ENCODE measurements at regions not wholly inside any gene's neighbourhood (a gene's known extent, or its start where the extent isn't known, plus 50 kb on each side); places are given as distances from the start of the nearest gene placed in this dataset.

DNA sequence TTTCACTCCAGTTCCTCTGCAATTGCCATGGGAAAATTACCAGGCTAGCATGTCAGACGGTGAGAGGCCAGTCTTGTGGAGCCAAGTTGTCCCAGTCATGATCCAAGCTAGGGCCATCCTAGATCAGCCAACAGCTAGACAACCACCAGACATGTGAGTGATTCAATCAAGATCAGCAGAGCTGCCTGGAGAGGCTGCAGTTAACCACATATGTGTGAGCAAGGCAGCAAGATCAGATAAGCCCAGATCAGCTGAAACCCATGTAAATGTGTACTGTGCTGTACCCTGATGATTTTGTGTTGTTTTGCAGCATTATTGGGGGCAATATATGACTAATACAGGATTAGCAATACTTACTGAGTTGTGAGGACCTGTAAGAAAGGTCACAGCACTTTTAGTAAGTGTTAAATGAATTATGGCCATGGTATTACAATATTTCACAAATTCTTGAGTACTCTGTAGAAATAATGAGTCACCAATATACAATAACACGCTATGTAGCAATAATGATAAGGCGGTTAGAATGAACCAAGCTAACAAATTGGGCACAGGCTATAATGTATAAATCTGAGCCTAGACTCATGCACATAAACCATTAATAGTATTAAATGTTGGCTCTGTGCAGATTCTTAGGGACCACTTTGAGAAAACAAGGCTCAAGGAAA lies 91.4 kb downstream of the SUDS3 start:
- DNase-seq = no peak

DNA sequence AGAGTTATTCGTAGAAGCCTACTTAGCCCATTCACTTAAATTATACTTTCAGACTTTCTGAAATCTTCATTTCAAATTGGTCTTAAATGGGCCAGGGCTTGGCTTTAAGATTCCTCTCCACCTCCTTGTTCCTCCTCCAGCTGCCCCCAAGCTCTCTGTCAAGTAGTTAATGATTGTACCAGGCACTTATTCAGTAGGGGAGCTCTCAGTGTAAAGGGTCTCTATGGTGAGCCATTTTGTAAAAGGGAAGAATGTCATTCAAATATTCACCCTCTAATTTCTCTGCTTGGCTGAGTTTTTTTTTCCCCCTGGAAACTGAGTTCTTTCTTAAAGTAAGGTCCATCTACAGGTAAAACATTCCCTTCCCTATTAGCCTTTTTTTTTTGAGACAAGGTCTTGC lies 96.6 kb downstream of the SUDS3 start:
- DNase-seq = no peak

DNA sequence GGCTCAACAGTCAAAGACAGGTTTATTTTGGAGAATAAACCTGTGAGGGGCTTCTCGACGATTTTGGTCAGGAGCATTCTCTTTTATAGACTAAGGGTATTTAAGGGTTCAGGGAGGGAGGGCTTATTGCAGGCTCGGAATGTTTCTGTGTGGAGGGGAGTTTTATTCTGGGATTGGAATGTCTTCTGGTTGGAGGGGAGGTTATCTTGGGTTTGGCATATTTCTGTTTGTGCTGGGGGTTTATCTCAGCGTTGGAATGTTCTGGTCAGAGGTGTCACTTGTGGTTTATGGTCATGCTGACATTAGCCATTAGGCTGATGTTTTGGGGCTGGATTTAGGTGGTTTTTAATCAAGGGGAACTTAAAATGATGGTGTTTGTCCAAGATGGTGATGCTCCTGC lies 103.9 kb downstream of the SUDS3 start:
- DNase-seq = no peak

DNA sequence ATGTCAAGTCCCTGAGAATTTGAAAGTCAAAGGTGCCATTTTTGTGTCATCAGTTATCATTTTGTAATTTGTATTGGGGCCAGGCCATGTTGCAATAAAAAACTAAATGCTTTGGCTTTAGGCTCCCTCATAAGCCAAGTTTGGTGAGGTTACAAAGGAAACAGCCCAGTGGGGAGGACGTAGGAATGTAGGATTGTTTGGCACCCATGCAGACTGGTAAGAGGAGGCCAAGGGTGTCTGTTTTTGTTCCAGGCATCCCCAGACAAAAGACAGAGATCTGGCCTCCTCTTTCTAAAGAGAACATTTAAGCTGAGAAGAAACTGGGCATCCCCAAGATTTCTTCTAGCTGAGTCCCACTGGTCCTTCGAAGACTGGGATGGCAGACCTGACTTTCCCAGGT lies 111.7 kb downstream of the SUDS3 start:
- DNase-seq = no peak

- no peak for DNase-seq
These were observed 117.6 kb downstream of the SUDS3 start for GRCh38 chr12:118493962-118494361.

DNA sequence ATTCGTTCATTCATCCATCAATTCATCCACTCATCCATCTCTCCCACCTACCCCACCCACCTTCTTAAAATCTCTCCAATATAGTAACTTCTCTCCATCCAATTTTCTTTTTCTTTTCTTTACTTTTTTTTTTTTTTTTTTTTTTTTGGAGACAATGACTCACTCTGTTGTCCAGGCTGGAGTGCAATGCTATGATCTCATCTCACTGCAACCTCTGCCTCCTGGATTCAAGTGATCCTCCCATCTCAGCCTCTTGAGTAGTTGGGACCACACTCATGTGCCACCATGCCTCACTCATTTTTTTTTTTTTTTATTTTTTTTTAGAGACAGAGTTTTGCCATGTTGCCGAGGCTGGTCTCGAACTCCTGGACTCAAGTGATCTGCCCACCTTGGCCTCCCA lies 118.4 kb downstream of the SUDS3 start:
- DNase-seq = no peak

- DNase-seq = no peak
These were observed 118.9 kb downstream of the SUDS3 start for GRCh38 chr12:118495296-118495695.

DNA sequence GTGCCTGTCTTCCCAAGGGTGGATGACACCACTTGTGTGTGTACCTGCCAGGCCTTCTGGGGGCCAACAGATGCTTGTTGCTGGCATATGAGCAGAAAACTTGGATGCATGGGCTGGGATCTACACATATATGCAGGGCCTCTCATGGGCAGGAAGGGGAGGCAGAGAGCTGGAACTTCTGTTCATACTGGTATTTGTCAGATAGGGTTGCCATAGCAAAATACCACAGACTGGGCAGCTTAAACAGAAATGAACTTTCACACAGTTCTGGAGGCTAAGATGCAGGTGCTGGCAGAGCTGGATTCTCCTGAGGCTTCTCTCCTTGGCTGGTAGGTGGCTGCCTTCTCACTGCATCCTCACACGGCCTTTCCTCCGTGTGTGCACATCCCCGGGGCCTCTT lies 121.8 kb downstream of the SUDS3 start:
- no peak for DNase-seq

DNA sequence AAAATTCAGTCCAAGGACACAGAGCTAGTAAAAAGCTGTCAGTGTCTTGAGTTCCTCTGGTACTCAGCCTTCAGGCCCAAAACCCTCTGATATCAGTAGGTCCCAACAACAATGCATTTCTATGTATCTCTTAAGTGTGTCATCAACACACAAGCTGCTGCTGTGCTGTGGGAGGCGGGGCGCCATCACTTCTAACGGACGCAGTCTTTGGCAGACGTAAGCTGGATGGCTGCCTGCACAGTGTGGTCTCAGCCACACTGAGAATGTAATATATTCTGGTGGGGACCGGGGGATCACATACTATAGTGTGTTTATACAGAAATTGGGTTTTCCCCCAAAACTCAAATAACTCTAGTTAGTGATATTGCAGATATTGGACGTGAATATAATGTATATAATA lies 123.9 kb downstream of the SUDS3 start:
- DNase-seq = no peak

DNA sequence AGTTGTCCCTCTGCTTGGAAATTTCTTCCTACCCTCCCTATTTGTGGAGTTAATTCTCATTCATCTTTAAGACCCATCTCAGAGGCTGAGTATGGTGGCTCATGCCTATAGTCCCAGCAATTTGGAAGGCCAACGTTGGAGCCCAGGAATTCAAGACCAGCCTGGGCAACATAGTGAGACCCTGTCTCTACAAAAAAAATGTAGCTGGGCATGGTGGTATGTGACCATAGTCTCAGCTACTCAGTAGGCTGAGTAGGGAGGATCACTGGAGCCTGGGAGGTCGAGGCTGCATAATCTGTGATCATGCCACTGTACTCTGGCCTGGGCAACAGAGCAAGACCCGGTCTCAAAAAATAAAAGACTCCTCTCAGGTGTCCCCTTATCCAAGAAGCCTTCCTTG lies 125.1 kb downstream of the SUDS3 start:
- DNase-seq = no peak

GRCh38 chr12:118503476-118503875 lies 127.1 kb downstream of the SUDS3 start:
- no peak for DNase-seq

DNA sequence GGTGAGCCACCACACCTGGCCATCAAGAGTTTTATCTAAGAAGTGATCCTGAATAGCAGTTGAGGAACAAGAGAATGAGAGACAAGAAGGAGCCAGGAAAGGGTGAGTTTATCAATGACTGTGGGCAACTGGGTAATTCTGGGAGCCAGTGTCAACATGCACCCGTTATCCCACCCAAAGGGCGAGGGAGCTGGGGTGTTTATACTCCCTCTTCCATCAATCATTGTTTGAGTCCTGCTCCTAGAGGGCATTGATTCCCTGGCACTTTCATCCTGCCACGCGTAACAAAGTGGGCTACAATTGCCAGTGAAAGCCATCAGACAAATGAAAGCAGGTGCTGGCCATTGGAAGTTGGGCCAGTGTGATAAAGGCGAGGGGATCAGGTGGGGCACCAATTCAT lies 136.3 kb downstream of the SUDS3 start:
- no peak for DNase-seq

DNA sequence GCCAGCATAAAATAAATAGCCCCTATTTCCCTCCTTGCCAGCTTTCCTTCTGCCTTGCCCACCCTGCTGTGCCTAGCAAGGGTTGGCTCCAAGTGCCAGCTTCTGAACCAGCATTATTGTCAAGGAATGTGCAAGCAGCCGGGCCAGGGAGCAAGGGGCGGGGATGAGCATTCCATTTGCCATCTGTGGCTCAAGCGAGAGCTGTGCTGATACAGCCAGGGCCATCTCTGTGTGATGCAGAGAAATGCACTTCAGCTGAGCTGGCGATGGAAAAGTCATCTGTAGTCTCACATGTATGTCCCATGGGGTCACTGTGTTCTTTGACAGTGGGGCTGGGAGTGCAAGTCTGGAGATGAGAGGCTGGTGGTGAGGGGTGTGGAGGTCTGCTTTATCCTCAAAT lies 137.3 kb downstream of the SUDS3 start:
- no peak for DNase-seq

GRCh38 chr12:118514297-118514696 lies 137.9 kb downstream of the SUDS3 start:
- no peak for DNase-seq

DNA sequence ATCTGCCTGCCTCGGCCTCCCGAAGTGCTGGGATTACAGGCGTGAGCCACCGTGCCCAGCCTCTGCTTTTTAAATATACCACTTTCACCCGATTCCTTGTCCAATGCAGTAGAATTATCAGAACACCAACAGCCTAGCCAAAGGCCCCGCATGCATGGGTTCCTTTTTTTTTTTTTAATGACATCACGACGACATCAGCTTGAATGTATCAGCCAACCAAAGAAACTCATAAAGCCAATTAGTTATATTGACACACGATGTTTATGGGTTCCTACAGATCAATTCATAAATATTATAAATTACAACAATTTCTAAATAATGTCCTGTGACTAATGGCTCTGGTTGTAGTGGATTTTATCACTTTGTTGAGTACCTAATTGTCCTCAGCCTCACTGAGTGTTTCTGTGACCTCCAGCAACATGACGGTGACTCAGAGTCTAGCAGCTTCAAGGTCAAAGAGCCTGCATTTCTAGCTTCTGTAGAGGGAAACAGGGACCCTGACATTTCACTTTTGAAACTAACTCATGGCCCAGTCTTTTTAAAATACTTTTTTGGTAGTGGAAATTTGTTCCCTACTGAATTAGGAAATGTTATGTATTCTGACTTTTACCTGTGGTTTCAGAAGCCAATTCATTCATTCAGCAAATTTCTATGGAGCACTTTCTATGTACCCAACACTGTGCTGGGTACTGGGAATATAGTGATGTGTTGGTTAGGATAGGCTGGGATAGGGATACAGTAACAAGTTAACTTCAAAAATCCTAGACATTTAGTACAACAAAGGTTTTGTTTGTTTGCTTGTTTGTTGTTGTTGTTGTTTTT lies 144.1 kb downstream of the SUDS3 start:
- no peak for DNase-seq

DNA sequence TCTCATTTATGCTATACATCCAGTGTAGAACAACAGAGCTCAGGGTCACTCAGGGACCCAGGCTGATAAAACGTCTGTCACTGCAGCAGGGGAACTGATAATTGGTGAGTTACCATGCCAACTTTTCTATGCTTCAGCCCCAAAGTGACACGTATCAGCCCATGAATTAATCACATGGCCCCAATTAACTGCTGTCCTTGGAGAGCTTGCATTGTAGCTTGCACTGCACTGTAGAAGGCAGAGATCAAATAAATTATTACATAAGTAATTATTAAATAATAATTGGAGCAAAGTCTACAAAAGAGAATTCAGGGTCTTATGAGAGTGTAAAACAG lies 144.6 kb downstream of the SUDS3 start:
- DNase-seq = no peak

GRCh38 chr12:118524446-118524845 lies 148.1 kb downstream of the SUDS3 start:
- no peak for DNase-seq

GRCh38 chr12:118525216-118525615 lies 148.9 kb downstream of the SUDS3 start:
- DNase-seq = no peak

DNA sequence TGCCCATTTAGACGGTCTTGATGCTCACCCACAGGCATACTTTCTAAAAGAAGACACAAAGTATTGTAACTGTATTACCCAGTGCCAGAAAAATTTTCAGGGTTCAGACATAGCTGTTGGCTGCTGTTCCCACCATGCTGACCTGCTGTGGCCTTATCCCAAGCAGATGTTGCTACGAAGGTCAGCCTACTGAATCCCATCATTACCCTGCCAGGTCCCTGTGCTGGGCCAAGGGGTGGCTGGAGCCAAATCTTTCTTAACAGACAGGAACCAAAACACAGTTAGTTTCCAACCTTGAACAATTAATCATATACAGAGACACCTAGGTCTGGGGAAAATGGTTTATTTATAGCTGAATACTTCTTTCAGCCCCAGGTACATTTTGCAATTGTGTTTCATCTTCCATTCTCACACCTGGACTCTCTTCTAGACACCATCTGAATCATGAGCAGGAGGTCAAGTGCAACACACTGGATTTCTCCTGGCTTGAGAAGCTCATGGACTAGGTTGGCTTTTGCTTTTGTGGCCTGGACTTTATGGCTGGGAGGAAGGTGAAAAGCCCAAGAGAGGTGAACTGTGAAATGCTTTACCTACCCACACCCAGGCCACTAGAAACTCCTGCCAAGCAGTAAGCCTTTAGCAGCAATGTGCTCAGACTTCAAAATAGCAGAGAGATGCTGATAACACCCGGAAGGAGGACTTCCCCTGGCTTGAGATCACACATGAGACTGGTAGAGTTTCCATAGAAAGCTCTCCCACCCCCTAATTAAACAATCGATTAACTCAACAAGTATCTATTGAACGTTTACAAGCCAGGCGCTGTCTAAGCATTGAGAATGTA lies 150.1 kb downstream of the SUDS3 start:
- no peak for DNase-seq

GRCh38 chr12:118527310-118527709 lies 151.0 kb downstream of the SUDS3 start:
- no peak for DNase-seq

DNA sequence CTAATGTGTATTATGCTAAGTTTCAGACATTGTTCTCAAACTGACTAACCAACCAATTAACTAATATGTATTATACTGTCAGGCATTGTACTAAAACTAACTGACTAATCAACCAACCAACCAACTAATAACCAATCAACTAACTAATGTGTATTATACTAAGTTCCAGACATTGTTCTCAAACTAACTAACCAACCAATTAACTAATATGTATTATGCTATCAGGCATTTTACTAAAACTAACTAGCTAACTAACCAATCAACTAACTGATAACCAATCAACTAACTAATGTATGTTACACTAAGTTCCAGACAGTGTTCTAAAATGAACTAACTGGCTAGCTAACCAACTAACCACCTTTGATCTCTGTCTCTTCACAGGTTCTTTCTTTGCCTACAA lies 152.3 kb downstream of the SUDS3 start:
- DNase-seq = no peak

DNA sequence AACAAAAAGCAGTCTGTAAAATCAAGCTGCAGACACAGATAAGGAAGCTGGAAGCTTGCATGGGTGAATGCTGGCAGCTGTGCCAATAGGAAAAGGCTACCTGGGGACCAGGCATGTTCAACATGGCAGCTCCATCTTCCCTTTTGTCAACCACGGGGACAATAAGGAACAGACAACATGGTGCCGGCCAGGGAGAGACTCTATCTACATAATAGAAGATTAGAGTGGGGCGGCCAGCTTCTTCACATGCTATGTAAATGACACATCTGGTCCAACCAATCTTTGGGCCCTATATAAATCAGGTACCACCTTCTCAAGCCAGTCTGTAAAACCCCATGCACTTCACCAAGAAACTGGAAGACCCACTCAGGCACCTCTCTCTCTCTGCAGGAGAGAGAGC lies 157.6 kb downstream of the SUDS3 start:
- no peak for DNase-seq

GRCh38 chr12:118536306-118536906 lies 160.1 kb downstream of the SUDS3 start:
- no peak for DNase-seq
